ENCODE measurements at regions not wholly inside any gene's neighbourhood (a gene's known extent, or its start where the extent isn't known, plus 50 kb on each side); places are given as distances from the start of the nearest gene placed in this dataset.

GRCh38 chr12:119283310-119283709 is 51.2 kb upstream of the CCDC60 start:
- CTCF ChIA-PET (ENCODE audit: unreplicated experiment): no interaction called here

More at GRCh38 chr12:119283310-119283709, 51.2 kb upstream of the CCDC60 start:
- no peaks in the 10 kb centered on the region for H3K4me1 ChIP-seq (ENCODE audit: insufficient read depth, low read length, poor library complexity, severe bottlenecking)
- no peaks in the 10 kb centered on the region for H3K36me3 ChIP-seq (ENCODE audit: insufficient read depth, low read length)
- TF ChIP-seq CTCF (conservative IDR thresholded peaks at IDR 0.05; ENCODE audit: low read length) (no peak), EZH2phosphoT487 (IDR thresholded peaks at IDR 0.05; ENCODE audit: borderline replicate concordance, low read depth, low read length) (no peak)
- no peaks in the 10 kb centered on the region for H3K79me2 ChIP-seq (ENCODE audit: insufficient read depth, low read depth, low read length)
- no peaks in the 10 kb centered on the region for H3K9me3 ChIP-seq (ENCODE audit: low read length)
- POLR2A ChIA-PET: interaction anchor here (0.6 kb wide), 2 partner anchors 17 to 834 kb away, joined by 3 read pairs; no protein-coding TSS in a partner anchor
- H4K20me1 ChIP-seq (ENCODE audit: insufficient read depth, low read length): no peaks in the 10 kb centered on the region
- no peak overlapping the region for H3K4me2 ChIP-seq (ENCODE audit: low read length)
- no peak overlapping the region for H3K4me3 ChIP-seq (ENCODE audit: low read depth, low read length, poor library complexity, severe bottlenecking)
- H2AFZ ChIP-seq (ENCODE audit: low read length): no peak overlapping the region
- DNase-seq (ENCODE audit: low spot score): no peak
- no peak overlapping the region for H3K27ac ChIP-seq (ENCODE audit: low read depth, low read length, poor library complexity, severe bottlenecking)
- no peaks in the 10 kb centered on the region for H3K9me2 ChIP-seq (ENCODE audit: insufficient read depth, low read length)
- intact Hi-C loops (cut with micrococcal nuclease; ENCODE audit: unreplicated experiment): no loop called here
- BruUV-seq (replicated peaks): no TSS peak

Data from OCI-LY7 (cell line).